ENCODE measurements at regions not wholly inside any gene's neighbourhood (a gene's known extent, or its start where the extent isn't known, plus 50 kb on each side); places are given as distances from the start of the nearest gene placed in this dataset.

DNA sequence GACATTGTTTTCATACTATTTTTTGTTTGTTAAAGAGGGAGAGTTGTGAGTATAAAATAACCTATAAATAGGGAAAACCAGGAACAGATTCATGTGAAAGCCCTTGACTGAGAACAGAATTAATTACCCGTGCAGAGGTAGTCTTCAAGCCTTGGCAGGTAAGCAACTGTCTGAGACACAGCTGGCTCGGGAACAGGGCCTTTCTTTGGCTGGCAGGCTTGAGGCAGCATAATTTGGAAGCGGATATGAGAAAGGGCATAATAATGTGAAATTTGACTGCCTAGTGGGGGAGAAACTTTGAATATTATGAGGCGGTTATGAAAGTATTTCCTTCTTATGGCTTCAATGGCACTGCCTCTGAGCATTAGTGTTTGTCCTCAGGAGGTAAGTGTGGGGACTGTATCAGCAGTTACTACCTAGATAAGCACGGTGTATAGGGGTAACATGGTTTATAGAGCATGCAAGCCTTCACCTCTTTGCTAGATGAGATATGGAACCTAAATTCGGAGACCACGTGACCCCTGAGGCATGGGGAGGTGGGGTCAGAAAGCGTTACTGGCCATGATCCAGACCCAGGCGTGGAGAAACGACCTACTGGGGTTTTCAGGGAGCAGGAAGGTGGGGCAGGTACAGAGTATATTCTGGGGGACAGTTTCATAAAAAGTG, 210.2 kb upstream of the GAS1 start:
- Mint-ChIP-seq H3K36me3 (ENCODE audit: low read depth) (no peaks in the 10 kb centered on the region), H3K4me3 (no peak overlapping the region), H3K27me3 (ENCODE audit: low read depth) (no peaks in the 10 kb centered on the region), H3K4me1 (ENCODE audit: low read depth) (no peaks in the 10 kb centered on the region), H3K9me3 (no peaks in the 10 kb centered on the region), H3K27ac (no peak overlapping the region)

DNA sequence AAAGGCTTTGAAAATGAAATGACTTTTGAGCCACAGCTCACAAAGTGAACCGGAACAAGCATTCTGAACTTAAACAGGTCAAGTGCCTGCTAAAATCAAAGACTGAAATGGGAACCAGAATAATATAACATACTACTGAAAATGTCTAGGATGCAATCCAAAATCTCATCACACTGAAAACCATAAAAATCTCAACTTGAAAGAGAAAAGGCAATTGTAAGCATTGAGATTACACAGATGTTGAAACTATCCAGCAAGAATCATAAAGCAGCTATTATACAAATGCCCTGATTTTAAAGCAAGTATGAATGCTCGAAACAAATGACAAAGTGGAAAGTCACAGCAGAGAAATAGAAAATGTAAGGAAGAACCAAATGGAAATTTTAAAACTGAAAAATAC, 211.5 kb upstream of the GAS1 start:
- H3K27me3 Mint-ChIP-seq (ENCODE audit: low read depth) = no peaks in the 10 kb centered on the region
- H3K27ac Mint-ChIP-seq = no peak overlapping the region
- no peaks in the 10 kb centered on the region for H3K9me3 Mint-ChIP-seq
- no peaks in the 10 kb centered on the region for H3K4me1 Mint-ChIP-seq (ENCODE audit: low read depth)
- no peak overlapping the region for H3K4me3 Mint-ChIP-seq
- no peaks in the 10 kb centered on the region for H3K36me3 Mint-ChIP-seq (ENCODE audit: low read depth)

DNA sequence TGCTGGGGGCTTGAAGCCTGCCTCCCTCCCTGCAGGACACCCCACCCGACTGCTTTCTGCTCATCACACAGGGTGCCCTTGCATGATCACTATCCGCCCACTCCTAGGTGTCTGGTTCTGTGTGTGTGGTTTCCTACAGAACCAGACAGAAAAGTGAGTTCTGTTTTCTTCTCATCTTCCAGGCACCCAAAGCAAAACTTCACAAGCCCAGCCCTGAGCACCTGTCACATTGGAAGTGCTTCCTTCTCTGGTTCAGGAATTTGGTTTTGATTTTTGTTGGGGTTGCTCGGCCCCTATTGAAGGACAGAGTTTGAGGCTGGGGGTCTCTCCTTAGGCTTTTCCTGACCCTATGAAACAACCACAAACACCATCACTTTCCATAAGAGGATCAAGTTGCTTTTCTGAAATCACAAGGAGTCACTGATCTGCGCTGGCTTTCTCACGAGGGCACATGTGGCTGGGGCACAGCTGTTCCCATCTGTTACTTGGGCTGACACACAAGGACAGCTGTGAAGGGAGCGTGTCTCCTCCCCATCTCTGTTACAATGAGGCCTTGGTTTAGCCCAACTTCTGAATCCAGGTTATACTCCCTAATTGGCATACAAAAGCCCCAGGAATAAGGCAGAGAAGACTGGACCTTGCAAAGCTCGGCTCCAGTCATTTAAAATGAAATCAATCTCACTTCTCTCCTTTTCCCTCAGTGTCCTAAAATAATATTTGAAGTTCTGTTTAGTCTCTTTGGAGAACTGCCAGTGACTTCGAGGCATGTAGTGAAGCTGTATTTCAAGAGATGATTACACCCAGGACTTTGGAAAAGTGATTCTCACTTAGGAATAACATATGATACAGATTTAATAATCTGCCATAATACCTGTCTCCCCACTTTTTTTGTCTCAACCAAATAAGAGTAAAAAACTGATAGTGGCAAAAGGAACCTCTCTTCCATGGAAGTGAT, 213.1 kb upstream of the GAS1 start:
- Mint-ChIP-seq H3K27me3 (ENCODE audit: low read depth) (no peaks in the 10 kb centered on the region), H3K4me1 (ENCODE audit: low read depth) (no peaks in the 10 kb centered on the region), H3K36me3 (ENCODE audit: low read depth) (no peaks in the 10 kb centered on the region), H3K9me3 (no peaks in the 10 kb centered on the region), H3K27ac (no peak overlapping the region), H3K4me3 (no peak overlapping the region)

DNA sequence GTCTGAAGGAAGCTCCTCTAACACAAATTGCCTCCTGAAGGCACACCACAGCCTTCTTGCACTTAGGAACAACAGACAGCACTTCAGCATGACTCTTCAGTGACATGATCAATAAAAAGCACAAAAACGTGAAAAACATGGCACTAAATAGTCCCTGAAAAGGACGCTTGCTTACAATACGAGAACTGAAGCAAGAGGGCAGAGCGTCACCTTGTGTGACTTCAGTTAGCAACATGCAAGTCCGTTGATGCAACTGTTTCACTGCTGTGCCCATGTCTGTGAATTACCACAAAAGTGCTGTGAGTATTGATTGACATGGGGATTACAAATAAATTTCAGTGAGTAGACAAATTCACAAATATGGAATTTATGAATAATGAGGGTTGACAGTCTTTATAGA, 219.9 kb upstream of the GAS1 start:
- H3K4me3 Mint-ChIP-seq = no peak overlapping the region
- no peaks in the 10 kb centered on the region for H3K9me3 Mint-ChIP-seq
- no peak overlapping the region for H3K27ac Mint-ChIP-seq
- no peaks in the 10 kb centered on the region for H3K4me1 Mint-ChIP-seq (ENCODE audit: low read depth)
- no peaks in the 10 kb centered on the region for H3K27me3 Mint-ChIP-seq (ENCODE audit: low read depth)
- no peaks in the 10 kb centered on the region for H3K36me3 Mint-ChIP-seq (ENCODE audit: low read depth)

DNA sequence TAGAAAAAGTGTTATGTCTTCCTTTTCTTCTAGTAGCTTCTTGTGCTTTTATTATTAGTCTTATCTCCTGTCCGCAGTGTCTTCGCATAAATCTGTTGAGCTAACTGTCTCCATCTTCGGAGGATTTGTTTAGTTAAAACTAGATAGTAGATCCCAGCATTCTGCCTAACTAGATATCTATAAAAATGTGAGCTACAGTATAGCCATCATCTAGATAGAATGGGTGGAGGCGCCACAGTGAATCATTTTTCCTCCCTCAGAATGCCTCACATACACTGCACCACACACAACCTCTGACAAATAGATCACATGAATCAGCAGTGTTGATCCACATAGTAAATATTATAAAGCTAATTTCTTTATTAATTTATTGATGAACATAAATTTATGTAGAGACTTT, 220.3 kb upstream of the GAS1 start:
- Mint-ChIP-seq H3K9me3 (no peaks in the 10 kb centered on the region), H3K4me3 (no peak overlapping the region), H3K4me1 (ENCODE audit: low read depth) (no peaks in the 10 kb centered on the region), H3K36me3 (ENCODE audit: low read depth) (no peaks in the 10 kb centered on the region), H3K27ac (no peak overlapping the region), H3K27me3 (ENCODE audit: low read depth) (no peaks in the 10 kb centered on the region)

DNA sequence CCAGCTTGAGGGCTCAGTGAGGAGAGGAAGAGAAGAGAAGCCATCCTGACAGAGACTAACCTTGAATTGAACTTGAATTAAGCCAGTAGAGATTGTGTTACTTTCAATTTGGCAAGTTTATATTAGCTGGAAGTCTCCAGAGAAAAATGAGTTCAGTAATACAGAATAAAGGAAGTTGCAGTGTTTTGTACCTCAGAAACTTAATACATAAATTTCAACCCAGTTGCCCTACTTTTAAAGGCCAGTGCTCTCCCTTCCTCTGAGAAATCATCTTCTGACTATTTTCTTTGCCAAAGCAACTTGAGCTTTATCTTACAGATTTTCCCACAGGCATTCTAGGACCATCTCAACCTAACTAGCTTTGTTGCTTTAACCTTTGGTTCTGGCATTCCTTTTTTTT, 231.0 kb upstream of the GAS1 start:
- H3K27me3 Mint-ChIP-seq (ENCODE audit: low read depth) = no peaks in the 10 kb centered on the region
- no peaks in the 10 kb centered on the region for H3K36me3 Mint-ChIP-seq (ENCODE audit: low read depth)
- H3K4me3 Mint-ChIP-seq = no peak overlapping the region
- H3K4me1 Mint-ChIP-seq (ENCODE audit: low read depth) = no peaks in the 10 kb centered on the region
- H3K9me3 Mint-ChIP-seq = no peaks in the 10 kb centered on the region
- no peak overlapping the region for H3K27ac Mint-ChIP-seq

DNA sequence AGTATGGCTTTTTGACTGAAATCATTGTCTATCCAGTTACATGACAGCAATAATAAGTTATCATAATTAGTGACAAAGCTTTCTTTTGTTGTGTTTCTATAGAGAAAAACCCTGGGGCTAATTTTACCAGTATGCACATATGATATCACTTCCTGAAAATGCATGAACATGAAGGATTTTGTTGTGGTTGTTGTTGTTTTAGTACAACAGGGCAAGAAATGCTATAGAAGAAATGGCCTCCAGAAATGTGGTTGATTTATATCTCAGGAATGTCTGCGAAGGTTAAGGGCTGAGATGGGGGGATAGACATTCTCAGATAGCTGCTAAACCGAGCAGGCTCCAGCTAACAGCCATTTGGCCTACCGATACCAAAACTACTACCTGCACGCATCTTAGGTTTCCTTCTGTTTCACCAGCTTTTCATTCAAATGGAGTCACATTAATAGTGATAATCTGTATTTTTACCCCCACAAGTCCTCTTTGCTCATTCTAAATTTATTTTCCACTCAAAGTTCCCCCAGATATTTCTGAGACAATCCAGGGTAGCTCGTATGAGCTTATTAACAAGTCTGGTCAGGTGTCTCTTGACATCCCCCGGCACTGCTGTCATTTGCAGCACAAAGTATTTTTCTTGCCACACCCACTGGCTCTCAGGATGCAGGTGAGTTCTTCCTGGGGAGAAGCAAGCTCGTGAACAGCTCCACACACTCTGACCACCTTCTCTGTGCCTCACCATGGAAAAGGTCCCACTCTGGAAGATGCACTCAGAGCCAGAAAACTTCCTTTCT, 232.4 kb upstream of the GAS1 start:
- no peaks in the 10 kb centered on the region for H3K4me1 Mint-ChIP-seq (ENCODE audit: low read depth)
- no peak overlapping the region for H3K27ac Mint-ChIP-seq
- no peaks in the 10 kb centered on the region for H3K36me3 Mint-ChIP-seq (ENCODE audit: low read depth)
- no peaks in the 10 kb centered on the region for H3K9me3 Mint-ChIP-seq
- no peaks in the 10 kb centered on the region for H3K27me3 Mint-ChIP-seq (ENCODE audit: low read depth)
- H3K4me3 Mint-ChIP-seq = no peak overlapping the region

DNA sequence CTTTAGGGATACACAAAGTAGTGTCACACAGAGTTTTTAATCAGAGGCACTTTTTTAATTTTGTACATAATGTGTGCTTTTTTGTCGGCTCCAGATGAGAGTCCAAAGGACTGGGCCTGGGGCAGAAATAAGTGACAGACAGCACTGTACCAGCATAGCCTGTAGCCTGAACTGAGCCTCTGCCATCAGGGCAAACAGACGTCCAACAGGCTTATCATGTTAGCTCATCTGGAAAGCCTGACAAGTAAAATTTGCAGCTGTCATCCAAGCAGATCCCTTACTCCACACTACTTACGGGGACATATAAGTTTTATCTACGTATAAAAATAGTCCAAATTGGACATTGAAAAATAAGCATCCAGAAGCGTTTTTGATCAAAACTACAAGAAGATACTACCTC, 233.1 kb upstream of the GAS1 start:
- Mint-ChIP-seq H3K27ac (no peak overlapping the region), H3K4me3 (no peak overlapping the region), H3K36me3 (ENCODE audit: low read depth) (no peaks in the 10 kb centered on the region), H3K9me3 (no peaks in the 10 kb centered on the region), H3K4me1 (ENCODE audit: low read depth) (no peaks in the 10 kb centered on the region), H3K27me3 (ENCODE audit: low read depth) (no peaks in the 10 kb centered on the region)

DNA sequence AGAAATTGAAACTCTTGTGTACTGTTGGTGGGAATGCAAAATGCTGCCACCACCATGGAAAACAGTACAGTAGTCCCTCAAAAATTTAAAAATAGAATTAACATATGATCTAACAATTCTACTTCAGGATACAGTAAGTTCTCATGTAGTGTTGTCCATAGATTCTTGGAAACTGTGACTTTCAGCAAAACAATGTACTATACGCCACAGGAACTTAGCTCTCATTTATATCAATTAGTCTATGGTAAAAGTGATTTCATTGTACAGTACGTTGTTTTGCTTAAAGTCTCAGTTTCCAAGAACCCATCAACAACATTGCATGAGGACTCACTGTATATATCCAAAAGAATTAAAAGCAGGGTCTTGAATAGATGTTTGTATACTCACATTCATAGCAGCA, 233.5 kb upstream of the GAS1 start:
- no peak overlapping the region for H3K27ac Mint-ChIP-seq

DNA sequence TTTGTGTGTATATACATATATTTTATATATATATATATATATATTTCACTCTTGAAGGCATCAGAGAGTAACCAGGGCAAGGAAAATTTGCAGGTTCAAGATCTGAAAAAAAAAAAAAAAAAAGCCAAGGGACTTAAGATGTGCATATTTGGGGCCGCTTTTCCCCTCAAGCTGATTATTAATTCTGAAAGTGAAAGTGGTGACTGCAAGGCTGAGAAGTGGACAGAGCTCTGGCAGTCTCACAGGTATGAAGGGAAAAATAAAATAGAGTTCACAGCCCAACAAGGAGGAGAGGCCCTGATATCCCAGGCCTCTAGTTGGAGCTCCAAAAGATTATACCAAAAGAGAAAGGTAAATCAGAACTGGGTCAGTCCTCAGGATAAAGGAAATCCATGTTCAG, 234.4 kb upstream of the GAS1 start:
- Mint-ChIP-seq H3K9me3 (no peaks in the 10 kb centered on the region), H3K36me3 (ENCODE audit: low read depth) (no peaks in the 10 kb centered on the region), H3K27ac (no peak overlapping the region), H3K27me3 (ENCODE audit: low read depth) (no peaks in the 10 kb centered on the region), H3K4me3 (no peak overlapping the region), H3K4me1 (ENCODE audit: low read depth) (no peaks in the 10 kb centered on the region)

More for the DNA sequence above, 233.5 kb upstream of the GAS1 start:
- H3K4me1 Mint-ChIP-seq (ENCODE audit: low read depth) = no peaks in the 10 kb centered on the region
- no peaks in the 10 kb centered on the region for H3K27me3 Mint-ChIP-seq (ENCODE audit: low read depth)
- no peaks in the 10 kb centered on the region for H3K36me3 Mint-ChIP-seq (ENCODE audit: low read depth)
- H3K4me3 Mint-ChIP-seq = no peak overlapping the region
- H3K9me3 Mint-ChIP-seq = no peaks in the 10 kb centered on the region

DNA sequence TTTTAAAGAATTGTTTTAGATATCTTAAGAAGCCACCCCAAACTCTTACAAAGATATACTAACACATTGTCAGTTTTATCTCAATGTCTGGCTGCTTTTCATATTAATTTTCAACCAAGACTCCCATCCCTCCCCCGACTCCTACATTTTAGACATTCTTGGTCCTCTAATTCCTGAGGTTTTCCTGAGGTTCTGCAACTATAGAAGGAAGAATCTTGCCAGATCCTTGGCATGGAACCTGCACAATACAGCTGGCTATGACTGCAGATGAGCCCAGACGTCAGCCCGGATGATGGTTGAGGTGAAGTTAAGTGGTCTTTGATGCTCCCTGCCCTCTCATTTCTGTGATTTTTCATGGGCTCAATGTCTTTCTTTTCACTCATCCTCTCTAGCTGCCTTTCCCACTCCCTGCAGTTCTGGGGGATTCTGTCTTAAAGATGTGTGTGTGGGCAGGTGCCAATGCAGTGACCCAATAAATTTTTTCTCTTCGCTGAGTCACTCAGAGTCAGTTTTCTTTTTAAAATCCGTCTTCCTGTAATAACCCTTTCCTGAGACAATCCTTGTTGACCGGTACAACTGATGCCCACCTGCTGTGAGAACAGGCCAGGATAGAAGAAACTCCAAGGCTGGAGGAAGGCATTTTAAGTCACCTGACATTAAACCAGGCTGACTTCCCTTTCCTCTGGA, 237.8 kb upstream of the GAS1 start:
- H3K27ac Mint-ChIP-seq = no peak overlapping the region
- no peak overlapping the region for H3K4me3 Mint-ChIP-seq
- no peaks in the 10 kb centered on the region for H3K9me3 Mint-ChIP-seq

DNA sequence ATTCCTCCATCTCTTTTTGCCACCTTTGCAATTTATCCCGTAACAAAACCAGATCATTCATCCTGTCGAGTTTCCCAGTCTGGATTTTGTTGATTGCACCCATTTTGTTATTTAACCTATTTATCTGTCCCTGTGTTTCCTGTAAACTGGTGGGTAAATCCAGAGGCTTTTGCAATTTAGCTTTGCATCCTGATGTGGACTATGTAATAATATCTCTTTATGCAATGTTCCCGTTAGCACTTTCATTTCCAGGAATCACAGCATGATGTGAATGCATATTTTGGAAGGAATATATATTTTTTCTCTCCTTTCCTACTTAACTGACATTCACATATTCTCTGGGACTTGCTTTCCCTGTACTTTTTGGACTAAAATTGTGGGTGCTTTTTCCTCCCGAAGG, 240.3 kb upstream of the GAS1 start:
- H3K9me3 Mint-ChIP-seq = no peaks in the 10 kb centered on the region
- no peak overlapping the region for H3K4me3 Mint-ChIP-seq
- no peaks in the 10 kb centered on the region for H3K36me3 Mint-ChIP-seq (ENCODE audit: low read depth)
- H3K27ac Mint-ChIP-seq = no peak overlapping the region
- H3K4me1 Mint-ChIP-seq (ENCODE audit: low read depth) = no peaks in the 10 kb centered on the region
- no peaks in the 10 kb centered on the region for H3K27me3 Mint-ChIP-seq (ENCODE audit: low read depth)

More for the DNA sequence above, 237.8 kb upstream of the GAS1 start:
- H3K36me3 Mint-ChIP-seq (ENCODE audit: low read depth) = no peaks in the 10 kb centered on the region
- no peaks in the 10 kb centered on the region for H3K27me3 Mint-ChIP-seq (ENCODE audit: low read depth)
- no peaks in the 10 kb centered on the region for H3K4me1 Mint-ChIP-seq (ENCODE audit: low read depth)

DNA sequence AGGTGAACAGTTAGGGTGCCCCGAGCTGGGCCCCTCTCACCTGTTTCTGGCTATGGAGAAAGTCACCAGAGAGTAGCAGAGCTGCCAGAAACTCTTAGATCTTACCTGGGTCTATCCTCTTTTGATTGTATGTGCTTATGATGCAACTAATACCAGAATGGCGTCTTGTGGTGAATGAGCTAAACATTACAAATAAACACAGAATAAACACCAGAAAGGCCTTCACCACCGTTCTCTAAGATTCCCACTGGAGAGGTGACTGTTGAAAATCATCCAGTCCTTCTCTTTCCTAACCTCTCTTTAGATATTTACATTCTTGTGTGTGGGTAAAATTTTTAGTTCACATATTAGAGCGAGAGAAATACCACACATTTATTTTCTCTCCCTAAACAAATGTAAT, 241.7 kb upstream of the GAS1 start:
- Mint-ChIP-seq H3K27me3 (ENCODE audit: low read depth) (no peaks in the 10 kb centered on the region), H3K4me3 (no peak overlapping the region), H3K36me3 (ENCODE audit: low read depth) (no peaks in the 10 kb centered on the region), H3K4me1 (ENCODE audit: low read depth) (no peaks in the 10 kb centered on the region), H3K27ac (no peak overlapping the region), H3K9me3 (no peaks in the 10 kb centered on the region)

DNA sequence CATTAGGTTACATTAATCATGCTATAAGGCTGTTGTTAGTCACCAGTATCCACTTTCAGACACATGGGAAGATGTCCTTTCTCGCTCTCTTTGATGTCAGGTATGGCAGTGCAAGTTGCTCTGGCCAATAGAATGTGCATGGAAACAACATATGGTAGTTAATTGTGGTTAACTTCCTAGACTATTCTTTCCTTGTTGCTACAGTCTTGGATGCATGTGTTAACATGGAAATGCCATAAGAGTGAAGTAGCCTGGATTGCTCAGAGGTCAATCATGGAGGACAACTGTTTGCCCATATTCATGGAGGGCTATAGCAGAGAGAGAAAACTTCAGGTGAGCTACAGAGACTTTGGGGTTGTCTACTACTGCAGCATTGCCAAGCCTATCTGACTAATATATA, 245.8 kb upstream of the GAS1 start:
- no peak overlapping the region for H3K4me3 Mint-ChIP-seq
- H3K36me3 Mint-ChIP-seq (ENCODE audit: low read depth) = no peaks in the 10 kb centered on the region
- H3K9me3 Mint-ChIP-seq = no peaks in the 10 kb centered on the region
- H3K4me1 Mint-ChIP-seq (ENCODE audit: low read depth) = peaks cover 3% of the 10 kb centered on the region
- peaks cover 11% of the 10 kb centered on the region for H3K27me3 Mint-ChIP-seq (ENCODE audit: low read depth)
- H3K27ac Mint-ChIP-seq = no peak overlapping the region
